ENCODE measurements at regions not wholly inside any gene's neighbourhood (a gene's known extent, or its start where the extent isn't known, plus 50 kb on each side); places are given as distances from the start of the nearest gene placed in this dataset.

DNA sequence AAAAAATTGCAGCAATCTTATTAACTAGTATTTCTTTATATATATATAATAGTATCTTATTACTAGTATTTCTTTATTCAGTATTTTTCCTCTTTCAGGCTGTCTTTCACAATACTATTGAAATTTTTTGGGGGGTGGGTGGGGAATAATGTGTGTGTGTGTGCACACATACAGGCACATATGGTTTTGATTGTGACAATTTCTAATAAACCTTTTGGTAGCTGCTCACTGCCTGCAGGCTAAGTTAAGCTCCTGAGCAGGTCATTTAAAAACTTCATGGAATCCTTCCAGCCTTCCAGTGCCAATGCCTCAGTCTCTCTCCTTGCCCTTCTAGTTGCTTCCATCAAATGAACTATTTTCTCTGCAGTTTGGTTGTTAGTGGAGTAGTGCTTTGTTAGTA is 490.1 kb downstream of the PCNX1 start:
- TF ChIP-seq, protein P1, sequence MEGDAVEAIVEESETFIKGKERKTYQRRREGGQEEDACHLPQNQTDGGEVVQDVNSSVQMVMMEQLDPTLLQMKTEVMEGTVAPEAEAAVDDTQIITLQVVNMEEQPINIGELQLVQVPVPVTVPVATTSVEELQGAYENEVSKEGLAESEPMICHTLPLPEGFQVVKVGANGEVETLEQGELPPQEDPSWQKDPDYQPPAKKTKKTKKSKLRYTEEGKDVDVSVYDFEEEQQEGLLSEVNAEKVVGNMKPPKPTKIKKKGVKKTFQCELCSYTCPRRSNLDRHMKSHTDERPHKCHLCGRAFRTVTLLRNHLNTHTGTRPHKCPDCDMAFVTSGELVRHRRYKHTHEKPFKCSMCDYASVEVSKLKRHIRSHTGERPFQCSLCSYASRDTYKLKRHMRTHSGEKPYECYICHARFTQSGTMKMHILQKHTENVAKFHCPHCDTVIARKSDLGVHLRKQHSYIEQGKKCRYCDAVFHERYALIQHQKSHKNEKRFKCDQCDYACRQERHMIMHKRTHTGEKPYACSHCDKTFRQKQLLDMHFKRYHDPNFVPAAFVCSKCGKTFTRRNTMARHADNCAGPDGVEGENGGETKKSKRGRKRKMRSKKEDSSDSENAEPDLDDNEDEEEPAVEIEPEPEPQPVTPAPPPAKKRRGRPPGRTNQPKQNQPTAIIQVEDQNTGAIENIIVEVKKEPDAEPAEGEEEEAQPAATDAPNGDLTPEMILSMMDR (IDR thresholded peaks at IDR 0.05): no peak
- TF ChIP-seq POLR2AphosphoS5 (IDR thresholded peaks at IDR 0.05): no peak

Measured in sigmoid colon (tissue), 4 donors.